ENCODE measurements at regions not wholly inside any gene's neighbourhood (a gene's known extent, or its start where the extent isn't known, plus 50 kb on each side); places are given as distances from the start of the nearest gene placed in this dataset.
"Not testable (repeated sequence)": the region's sequence is repeated elsewhere in the genome, so short reads cannot be mapped to it uniquely, and the experiment has no call there.

GRCh38 chr4:188377816-188378215, 238.6 kb downstream of the TRIML1 start:
- DNase-seq, result no peak

- no peak for DNase-seq
These were observed 243.9 kb downstream of the TRIML1 start for GRCh38 chr4:188383180-188383579.

- peak; percentile 26 for DNase-seq
These were observed 248.0 kb downstream of the TRIML1 start for GRCh38 chr4:188387179-188387791.

GRCh38 chr4:188391349-188391748, 252.1 kb downstream of the TRIML1 start:
- DNase-seq, result not testable (repeated sequence)

GRCh38 chr4:188396037-188396436, 256.8 kb downstream of the TRIML1 start:
- DNase-seq, result peak; percentile 14

- no peak for DNase-seq
These were observed 260.6 kb downstream of the TRIML1 start for GRCh38 chr4:188399834-188400233.

- DNase-seq, result no peak
These were observed 261.2 kb downstream of the TRIML1 start for GRCh38 chr4:188400451-188400850.

GRCh38 chr4:188403272-188403671, 264.0 kb downstream of the TRIML1 start:
- DNase-seq, result no peak

GRCh38 chr4:188405071-188405835, 266.0 kb downstream of the TRIML1 start:
- peak; percentile 17 for DNase-seq

- peak; percentile 58 for DNase-seq
These were observed 269.2 kb downstream of the TRIML1 start for GRCh38 chr4:188408244-188409030.

GRCh38 chr4:188409851-188410250, 270.6 kb downstream of the TRIML1 start:
- DNase-seq, result no peak

GRCh38 chr4:188411805-188412204, 272.6 kb downstream of the TRIML1 start:
- DNase-seq, result no peak

GRCh38 chr4:188412499-188412898, 273.3 kb downstream of the TRIML1 start:
- no peak for DNase-seq

- DNase-seq, result no peak
These were observed 275.2 kb downstream of the TRIML1 start for GRCh38 chr4:188414441-188414840.

- DNase-seq, result no peak
These were observed 277.9 kb downstream of the TRIML1 start for GRCh38 chr4:188417181-188417580.

GRCh38 chr4:188423039-188423438, 283.8 kb downstream of the TRIML1 start:
- DNase-seq, result no peak

GRCh38 chr4:188428935-188429334, 289.7 kb downstream of the TRIML1 start:
- no peak for DNase-seq

- DNase-seq, result no peak
These were observed 290.7 kb downstream of the TRIML1 start for GRCh38 chr4:188429965-188430364.

- no peak for DNase-seq
These were observed 291.1 kb downstream of the TRIML1 start for GRCh38 chr4:188430384-188430783.

GRCh38 chr4:188432328-188432727, 293.1 kb downstream of the TRIML1 start:
- DNase-seq, result no peak

- DNase-seq, result no peak
These were observed 294.6 kb downstream of the TRIML1 start for GRCh38 chr4:188433741-188434315.

GRCh38 chr4:188434643-188435042, 295.4 kb downstream of the TRIML1 start:
- no peak for DNase-seq

GRCh38 chr4:188435381-188435780, 296.1 kb downstream of the TRIML1 start:
- no peak for DNase-seq

All from amniotic stem cell (primary cell).